ENCODE measurements at regions not wholly inside any gene's neighbourhood (a gene's known extent, or its start where the extent isn't known, plus 50 kb on each side); places are given as distances from the start of the nearest gene placed in this dataset.

DNA sequence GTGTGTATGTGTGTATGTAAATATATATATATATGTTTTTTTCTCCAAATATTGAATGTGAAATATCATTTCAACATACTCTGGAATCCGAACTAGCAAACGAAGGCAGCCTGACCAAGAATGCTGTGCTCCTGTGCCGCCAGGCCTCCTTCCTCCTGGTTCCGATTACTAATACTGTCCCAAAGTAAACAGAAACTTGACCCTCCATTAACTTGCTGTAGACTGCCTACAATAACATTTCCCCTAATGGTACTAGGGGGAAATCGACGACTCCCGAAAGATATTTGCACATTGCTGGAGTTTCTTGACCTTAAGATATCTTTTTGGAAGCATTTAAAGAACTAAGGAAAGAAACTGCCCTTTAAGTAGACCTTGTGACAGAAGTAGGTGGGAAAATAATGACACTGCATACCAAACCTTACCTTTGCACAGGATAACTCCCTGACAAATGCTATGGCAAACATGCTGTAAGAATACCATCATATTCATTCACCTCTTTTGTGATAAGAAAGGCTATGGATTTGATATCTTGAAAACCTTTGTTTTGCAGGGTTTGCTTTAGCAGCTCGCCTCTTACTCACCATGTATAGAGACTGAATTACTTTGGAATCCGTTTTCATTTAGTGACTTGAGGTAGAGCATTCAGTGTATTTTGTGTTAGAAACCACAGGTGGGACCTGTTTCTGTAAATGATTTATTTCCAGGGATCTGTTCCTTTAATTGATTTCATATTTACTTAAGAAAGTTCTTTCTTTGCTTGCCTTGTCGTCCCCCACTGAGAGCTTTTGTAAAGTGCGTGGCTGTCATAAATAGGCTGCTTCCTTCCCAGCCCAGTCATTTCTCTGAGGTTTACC is 80.1 kb downstream of the KLF5 start:
- POLR2A ChIA-PET = interaction anchor here (1.0 kb wide), 1 partner anchor 80 kb away, joined by 4 read pairs; the partner anchor contains the start of gene KLF5
- TF ChIP-seq, protein P1, sequence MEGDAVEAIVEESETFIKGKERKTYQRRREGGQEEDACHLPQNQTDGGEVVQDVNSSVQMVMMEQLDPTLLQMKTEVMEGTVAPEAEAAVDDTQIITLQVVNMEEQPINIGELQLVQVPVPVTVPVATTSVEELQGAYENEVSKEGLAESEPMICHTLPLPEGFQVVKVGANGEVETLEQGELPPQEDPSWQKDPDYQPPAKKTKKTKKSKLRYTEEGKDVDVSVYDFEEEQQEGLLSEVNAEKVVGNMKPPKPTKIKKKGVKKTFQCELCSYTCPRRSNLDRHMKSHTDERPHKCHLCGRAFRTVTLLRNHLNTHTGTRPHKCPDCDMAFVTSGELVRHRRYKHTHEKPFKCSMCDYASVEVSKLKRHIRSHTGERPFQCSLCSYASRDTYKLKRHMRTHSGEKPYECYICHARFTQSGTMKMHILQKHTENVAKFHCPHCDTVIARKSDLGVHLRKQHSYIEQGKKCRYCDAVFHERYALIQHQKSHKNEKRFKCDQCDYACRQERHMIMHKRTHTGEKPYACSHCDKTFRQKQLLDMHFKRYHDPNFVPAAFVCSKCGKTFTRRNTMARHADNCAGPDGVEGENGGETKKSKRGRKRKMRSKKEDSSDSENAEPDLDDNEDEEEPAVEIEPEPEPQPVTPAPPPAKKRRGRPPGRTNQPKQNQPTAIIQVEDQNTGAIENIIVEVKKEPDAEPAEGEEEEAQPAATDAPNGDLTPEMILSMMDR (IDR thresholded peaks at IDR 0.05; ENCODE audit: insufficient read depth, low read length, missing control alignments) = no peak
- no peak for DNase-seq (ENCODE audit: low read depth, low spot score)
- H3K4me3 ChIP-seq (ENCODE audit: low read depth, low read length) = no peak overlapping the region
- CTCF ChIA-PET = no interaction called here

DNA sequence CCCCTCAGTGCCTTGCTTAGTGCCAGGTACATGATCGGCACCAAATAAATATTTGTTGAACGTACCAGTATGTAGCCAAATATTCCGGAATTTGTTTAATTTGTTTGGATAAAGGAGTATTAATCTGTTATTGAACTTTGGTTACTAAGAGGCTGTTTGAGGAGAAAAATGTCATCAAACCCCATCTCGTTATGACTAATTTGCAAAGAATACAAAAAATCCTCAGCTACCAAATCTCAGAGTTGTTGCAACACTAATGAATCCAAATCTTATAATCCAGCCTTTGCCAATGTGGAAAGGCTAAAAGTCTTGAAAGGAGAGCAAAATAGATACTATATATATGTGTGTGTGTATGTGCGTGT is 79.5 kb downstream of the KLF5 start:
- ChIA-PET CTCF (interaction anchor here (1.4 kb wide), 1 partner anchor 10 kb away, joined by 3 read pairs; no protein-coding TSS in a partner anchor), POLR2A (interaction anchor here (1.0 kb wide), 1 partner anchor 79 kb away, joined by 4 read pairs; the partner anchor contains the start of gene KLF5)
- no peak for DNase-seq (ENCODE audit: low read depth, low spot score)
- H3K4me3 ChIP-seq (ENCODE audit: low read depth, low read length) = no peak overlapping the region
- TF ChIP-seq, protein P1 (IDR thresholded peaks at IDR 0.05; ENCODE audit: insufficient read depth, low read length, missing control alignments) = no peak

GRCh38 chr13:73136776-73137175 is 78.0 kb downstream of the KLF5 start:
- no peak for DNase-seq (ENCODE audit: low read depth, low spot score)
- TF ChIP-seq, protein P1 (IDR thresholded peaks at IDR 0.05; ENCODE audit: insufficient read depth, low read length, missing control alignments) = no peak
- no peak overlapping the region for H3K4me3 ChIP-seq (ENCODE audit: low read depth, low read length)
- CTCF ChIA-PET = interaction anchor here (1.4 kb wide), 1 partner anchor 8 kb away, joined by 3 read pairs; no protein-coding TSS in a partner anchor
- POLR2A ChIA-PET = no interaction called here

DNA sequence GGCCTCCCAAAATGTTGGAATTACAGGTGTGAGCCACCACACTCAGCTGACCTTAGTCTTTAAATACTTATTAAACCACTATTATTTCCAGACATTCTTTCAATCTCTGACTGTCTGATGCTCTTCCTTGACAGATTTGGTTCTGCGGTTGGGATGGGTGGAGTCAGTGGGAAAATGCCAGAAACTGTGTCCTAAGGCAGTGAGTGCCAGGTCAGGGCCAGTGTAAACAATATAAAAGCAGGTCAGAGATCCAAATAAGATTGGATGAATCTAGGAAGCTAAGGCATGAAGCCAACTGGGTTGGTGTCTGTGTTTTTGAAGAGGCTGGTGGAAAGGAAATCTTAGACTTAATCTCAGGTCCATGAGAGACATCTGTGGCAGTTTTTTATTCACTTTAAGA is 74.7 kb downstream of the KLF5 start:
- POLR2A ChIA-PET = no interaction called here
- TF ChIP-seq, protein P1 (IDR thresholded peaks at IDR 0.05; ENCODE audit: insufficient read depth, low read length, missing control alignments) = no peak
- no peak overlapping the region for H3K4me3 ChIP-seq (ENCODE audit: low read depth, low read length)
- DNase-seq (ENCODE audit: low read depth, low spot score) = no peak
- CTCF ChIA-PET = no interaction called here

- DNase-seq (ENCODE audit: low read depth, low spot score) = no peak
- no peak overlapping the region for H3K4me3 ChIP-seq (ENCODE audit: low read depth, low read length)
- TF ChIP-seq, protein P1 (IDR thresholded peaks at IDR 0.05; ENCODE audit: insufficient read depth, low read length, missing control alignments) = no peak
- POLR2A ChIA-PET = no interaction called here
- CTCF ChIA-PET = interaction anchor here (1.2 kb wide), 1 partner anchor 11 kb away, joined by 3 read pairs; no protein-coding TSS in a partner anchor
Observed at GRCh38 chr13:73131247-73131646, 72.4 kb downstream of the KLF5 start.

- DNase-seq (ENCODE audit: low read depth, low spot score) = no peak
Observed at GRCh38 chr13:73129023-73129422, 70.2 kb downstream of the KLF5 start.

More at GRCh38 chr13:73129023-73129422, 70.2 kb downstream of the KLF5 start:
- no peak overlapping the region for H3K4me3 ChIP-seq (ENCODE audit: low read depth, low read length)
- ChIA-PET CTCF (interaction anchor here (1.4 kb wide), 1 partner anchor 8 kb away, joined by 3 read pairs; no protein-coding TSS in a partner anchor), POLR2A (no interaction called here)
- TF ChIP-seq, protein P1 (IDR thresholded peaks at IDR 0.05; ENCODE audit: insufficient read depth, low read length, missing control alignments) = no peak
